Kasumi-1 (cell line): ENCODE measurements at regions not wholly inside any gene's neighbourhood (a gene's known extent, or its start where the extent isn't known, plus 50 kb on each side); places are given as distances from the start of the nearest gene placed in this dataset.

Experiments used
- DNase-seq, 2 experiments: peaks; one replicate each; lab custom pipeline; 2025; lab: John Stamatoyannopoulos, UW

- no peak for DNase-seq
Measured at GRCh38 chr21:40901691-40902090, 54.7 kb upstream of the DSCAM start.

GRCh38 chr21:40902299-40902698, 55.3 kb upstream of the DSCAM start:
- no peak for DNase-seq

- no peak for DNase-seq
Measured at GRCh38 chr21:40902993-40903392, 56.0 kb upstream of the DSCAM start.

DNA sequence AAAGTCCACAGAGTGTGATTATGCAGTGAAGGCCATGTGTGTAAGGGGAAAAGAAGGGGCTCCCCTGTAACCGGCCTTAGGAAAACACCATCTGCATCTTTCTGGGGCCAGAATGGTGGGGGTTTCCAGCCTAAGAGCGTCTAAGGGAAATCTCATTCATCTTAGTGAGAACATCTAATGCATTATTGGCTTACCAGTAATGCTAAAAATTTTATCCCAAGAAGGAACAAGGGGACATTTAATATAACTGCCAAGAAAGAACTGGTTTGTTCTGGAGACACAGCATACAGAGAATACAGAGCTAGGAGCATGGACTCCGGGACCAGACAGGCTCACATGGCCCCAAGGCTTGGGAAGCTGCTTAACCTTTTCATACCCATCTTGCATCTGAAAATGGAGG, 58.3 kb upstream of the DSCAM start:
- DNase-seq, result no peak

GRCh38 chr21:40912375-40912774, 65.4 kb upstream of the DSCAM start:
- no peak for DNase-seq

DNA sequence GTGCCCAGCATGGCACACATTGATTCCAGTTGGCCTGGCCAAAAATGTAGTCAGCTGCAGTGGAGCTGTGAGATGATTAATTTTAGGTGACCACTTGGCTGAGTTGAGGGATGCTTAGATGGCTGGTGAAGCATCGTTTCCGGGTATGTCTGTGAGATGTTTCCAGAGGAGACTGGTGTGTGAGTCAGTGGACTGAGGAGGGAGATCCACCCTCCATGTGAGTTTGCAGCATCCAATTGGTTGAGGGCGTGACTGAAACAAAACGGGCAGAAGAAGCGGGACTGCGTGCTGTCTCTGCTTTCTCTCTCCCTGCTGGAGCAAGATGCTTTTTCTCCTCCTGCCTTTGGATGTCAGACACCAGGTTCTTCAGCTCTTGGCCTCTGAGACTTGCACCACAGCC, 68.2 kb upstream of the DSCAM start:
- no peak for DNase-seq

GRCh38 chr21:40923407-40923806, 76.4 kb upstream of the DSCAM start:
- no peak for DNase-seq

DNA sequence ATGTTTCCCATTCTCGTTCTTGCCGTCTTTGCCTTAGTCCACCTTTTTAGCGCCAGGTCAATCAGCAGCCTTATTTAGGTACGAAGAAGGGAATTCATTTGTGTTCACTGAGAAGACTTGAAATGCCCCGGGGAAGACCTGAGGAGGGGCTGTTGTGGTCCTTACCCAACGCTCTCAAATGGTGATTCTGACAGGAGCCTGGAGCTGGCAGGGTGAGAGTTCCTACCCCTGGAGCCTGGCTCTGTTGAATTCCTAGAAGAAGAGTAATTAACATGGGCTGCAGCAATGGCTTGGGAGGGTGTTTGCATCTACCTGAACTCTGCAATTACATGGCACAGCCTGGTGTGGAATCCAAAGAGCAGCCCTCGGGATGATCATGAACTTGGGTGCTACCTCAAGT, 76.9 kb upstream of the DSCAM start:
- no peak for DNase-seq

DNA sequence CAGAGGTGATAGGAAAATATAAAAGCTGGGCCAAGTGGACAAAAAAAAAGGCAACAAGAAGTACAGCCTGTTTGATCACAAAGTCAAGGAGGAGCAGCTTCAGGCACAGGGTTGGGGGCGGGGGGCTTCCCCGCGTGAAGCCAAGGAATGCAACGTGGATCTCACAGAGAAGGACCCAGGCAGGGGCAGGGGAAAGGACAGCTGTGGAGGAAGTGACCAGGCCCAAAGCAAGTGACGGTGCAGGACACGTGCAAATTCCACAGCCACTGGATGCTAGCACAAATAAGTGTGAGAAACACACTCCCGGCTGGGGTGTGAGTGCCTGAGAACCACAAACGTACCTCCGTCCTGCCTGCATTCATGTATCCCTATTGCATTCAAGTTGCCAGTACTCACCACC, 77.7 kb upstream of the DSCAM start:
- DNase-seq, result no peak

- DNase-seq, result no peak
Measured at GRCh38 chr21:40926238-40926637, 79.3 kb upstream of the DSCAM start.

- no peak for DNase-seq
Measured at GRCh38 chr21:40929833-40930232, 82.9 kb upstream of the DSCAM start.

- no peak for DNase-seq
Measured at GRCh38 chr21:40931197-40931596, 84.2 kb upstream of the DSCAM start.

DNA sequence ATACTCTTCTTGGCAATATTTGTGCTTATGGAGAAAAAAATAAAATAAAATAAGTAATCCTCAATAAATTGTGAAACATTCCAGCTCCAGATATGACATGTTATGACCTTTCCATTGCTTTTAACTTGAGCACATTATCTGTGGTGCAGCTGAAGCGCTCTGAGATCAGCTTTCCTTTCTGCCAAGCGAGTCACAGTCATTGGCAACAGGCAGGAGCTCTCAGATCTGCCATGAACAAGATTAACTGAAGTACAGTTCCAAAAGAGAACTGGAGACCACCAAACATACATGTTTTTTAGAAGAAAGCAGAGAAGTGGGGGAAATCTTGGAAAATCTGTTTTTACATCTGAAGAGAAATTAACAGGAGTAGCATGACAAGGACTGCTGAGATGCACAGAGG, 89.2 kb upstream of the DSCAM start:
- DNase-seq, result no peak

GRCh38 chr21:40936771-40937261, 89.9 kb upstream of the DSCAM start:
- DNase-seq, result no peak

DNA sequence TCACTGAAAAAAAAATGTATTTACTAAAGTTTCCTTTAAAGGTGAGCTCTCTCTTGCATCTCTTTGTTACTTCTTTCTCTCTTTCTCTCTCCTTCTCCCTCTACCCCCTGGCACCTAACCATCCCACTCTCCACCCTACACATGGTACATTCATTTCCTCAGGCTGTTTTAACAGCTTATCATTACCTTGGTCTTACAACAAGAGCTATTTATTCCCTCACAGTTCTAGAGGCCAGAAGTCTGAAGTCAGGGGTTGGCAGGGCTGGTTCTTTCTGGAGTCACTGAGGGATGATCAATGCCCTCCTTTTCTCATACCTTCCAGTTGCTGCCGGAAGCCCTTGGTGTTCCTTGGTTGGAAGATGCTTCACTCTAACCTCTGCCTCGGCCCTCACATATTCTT, 91.1 kb upstream of the DSCAM start:
- no peak for DNase-seq

GRCh38 chr21:40938611-40939010, 91.7 kb upstream of the DSCAM start:
- no peak for DNase-seq

- DNase-seq, result no peak
Measured at GRCh38 chr21:40947713-40948112, 100.8 kb upstream of the DSCAM start.

- DNase-seq, result no peak
Measured at GRCh38 chr21:40950970-40951369, 104.0 kb upstream of the DSCAM start.

- DNase-seq, result no peak
Measured at GRCh38 chr21:40952551-40953323, 105.8 kb upstream of the DSCAM start.

DNA sequence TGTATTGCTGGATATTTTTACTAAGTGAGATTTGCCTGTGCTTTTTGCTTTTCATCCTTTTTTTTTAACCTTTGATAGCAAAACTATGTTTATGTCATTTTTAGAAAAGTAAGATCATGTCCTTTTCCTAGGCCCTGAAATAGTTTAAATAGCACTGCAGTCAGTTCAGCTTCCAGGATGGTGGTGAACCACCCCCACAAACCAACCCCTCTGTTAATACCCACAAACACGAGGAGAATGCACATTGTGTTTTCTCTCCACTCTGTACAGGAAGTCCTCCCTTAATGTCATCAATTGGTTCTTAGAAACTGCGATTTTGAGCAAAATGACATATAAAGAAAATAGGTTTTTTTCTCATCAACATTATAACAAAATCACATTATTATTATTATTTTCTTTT, 117.7 kb upstream of the DSCAM start:
- DNase-seq, result no peak

GRCh38 chr21:40967771-40968170, 120.8 kb upstream of the DSCAM start:
- no peak for DNase-seq

GRCh38 chr21:40972151-40972550, 125.2 kb upstream of the DSCAM start:
- no peak for DNase-seq

- peak; percentile 90 to 94 for DNase-seq
Measured at GRCh38 chr21:40976198-40977109, 129.5 kb upstream of the DSCAM start.
